GM18517 (cell line): ENCODE measurements at regions not wholly inside any gene's neighbourhood (a gene's known extent, or its start where the extent isn't known, plus 50 kb on each side); places are given as distances from the start of the nearest gene placed in this dataset.

ENCODE experiments used
- ATAC-seq: cut with Tn5 transposase; IDR thresholded peaks from one replicate; pipeline ENCODE4 v1.9.1; 2021; ENCODE audit warnings: mild to moderate bottlenecking, moderate library complexity; ENCODE audit not compliant: unreplicated experiment

DNA sequence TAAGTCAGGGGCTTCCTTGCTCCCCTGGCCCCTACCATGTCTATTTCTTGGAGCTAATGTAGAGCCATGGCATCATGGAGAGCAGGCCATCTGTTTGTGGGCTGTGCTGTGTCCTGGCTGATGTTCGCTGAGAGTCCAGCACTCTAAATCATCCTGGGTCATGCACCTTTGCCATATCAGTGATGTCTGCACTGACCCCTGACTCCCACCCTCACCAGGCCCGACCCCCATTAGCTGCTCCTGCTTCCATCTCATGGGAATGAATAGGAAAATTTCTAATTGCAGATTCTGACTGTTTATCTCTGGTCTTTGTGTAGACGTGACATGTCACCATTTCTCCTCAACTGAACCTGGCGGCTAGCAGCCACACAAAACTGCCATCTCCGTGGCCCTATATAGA, 236.9 kb downstream of the NSG2 start:
- no peak for ATAC-seq

DNA sequence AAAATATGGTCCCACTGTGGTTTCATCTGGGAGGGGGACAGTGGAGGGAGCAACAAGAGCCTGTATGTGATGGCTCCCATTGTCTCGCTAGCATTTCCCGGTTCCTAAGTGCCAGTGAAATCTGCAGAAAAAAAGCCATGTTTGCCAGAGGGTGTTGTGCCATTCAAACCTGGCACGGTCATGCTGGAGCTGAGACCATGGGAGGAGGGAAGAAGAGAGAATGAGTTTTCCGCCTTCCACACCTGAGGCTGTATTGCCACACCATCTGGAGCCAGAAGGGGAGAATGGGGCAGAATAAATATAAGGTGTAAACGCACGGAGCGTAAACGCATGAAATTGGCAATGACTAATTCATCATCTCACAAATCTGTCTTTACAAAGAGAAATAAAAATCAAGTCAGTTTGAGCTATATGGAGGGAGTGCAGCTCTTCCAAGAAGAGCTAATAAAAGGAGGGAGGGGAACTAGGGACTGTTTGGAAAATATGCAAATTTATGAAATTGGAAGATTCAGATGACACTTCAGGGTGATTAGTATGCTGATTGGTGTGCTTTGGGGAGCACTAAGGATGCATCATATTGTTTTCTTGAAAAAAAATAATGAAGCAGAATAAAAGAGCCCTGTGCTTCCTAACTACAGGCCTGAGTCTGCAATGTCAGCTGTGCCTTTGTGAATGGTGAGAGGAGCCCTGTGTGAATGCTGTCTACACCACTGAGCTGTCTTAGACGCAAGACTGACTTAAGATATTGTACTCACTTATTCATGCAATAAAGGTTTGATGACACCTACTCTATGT, 237.9 kb downstream of the NSG2 start:
- ATAC-seq = no peak

DNA sequence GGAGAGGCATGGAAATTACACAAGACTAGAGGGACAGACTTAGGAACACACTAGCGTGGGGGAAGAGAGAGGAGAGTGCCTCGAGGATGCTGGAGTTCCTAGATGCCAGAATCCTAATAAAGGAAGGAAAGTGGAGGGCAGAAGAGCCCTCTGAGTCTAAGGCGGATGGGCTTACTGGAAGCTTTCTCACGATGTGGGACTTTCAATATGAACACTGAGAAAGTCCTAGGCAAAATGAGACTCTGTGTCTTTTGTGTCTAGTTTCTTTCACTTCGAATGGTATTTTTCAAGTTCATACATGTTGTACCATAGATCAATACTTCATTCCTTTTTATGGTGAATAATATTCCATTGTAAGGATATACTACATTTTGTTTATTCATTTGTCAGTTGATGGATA, 239.4 kb downstream of the NSG2 start:
- no peak for ATAC-seq

DNA sequence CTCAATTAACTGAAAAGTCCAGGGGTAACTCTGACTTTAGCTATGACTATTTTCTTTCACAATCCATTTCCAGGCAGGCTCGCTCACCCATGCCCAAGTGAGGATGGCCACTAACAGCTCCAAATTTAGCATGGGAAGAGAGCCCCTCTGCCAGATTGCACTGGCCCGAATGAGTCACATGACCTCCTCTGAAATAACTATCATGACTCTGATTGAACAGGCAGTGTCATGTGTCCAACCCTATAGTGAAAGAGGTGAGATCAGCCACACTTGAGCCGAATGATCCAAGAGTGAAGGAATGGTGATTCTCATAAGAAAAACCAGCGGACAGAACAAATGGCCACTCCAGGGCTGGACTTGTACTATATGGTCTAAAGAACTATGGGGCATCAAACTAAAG, 242.3 kb downstream of the NSG2 start:
- no peak for ATAC-seq

DNA sequence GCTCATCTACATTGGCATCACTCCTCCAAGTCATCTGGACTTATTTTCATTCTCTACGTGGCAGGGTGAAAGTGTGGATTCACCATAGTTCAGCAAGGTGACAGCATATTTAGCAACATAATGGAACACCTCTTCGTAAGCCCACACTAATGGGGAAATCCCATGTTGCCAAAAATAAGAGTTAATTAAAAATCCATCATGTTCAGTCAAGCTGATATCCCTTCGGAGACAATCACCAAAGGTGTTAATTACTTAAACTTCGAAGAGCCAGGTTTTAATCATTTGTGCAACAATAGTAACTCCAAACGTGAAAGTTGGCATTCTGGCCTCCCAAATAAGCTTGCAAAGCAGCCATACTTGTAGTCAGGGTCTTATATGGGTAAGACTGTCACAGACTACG, 242.9 kb downstream of the NSG2 start:
- ATAC-seq = no peak

GRCh38 chr5:174291162-174291561, 245.7 kb downstream of the NSG2 start:
- no peak for ATAC-seq

DNA sequence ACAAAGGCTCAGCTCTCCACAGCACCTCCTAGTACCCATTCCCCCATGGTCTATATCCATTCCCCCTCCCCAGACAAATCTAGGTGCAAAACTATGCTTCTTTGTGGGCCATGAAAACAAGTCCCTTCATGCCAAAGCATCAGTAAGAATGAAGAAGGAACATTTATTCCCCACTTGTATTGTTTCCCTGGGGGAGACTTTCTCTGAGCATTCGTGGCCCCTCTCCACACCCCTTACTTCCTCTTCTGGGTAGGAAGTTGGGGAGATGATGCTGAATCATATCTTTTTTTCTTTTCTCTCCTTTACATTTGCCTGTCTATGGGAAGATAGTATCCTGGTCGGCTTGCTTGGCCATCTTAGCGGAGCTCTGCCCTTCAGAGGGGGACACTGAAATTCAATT, 246.8 kb downstream of the NSG2 start:
- no peak for ATAC-seq

- no peak for ATAC-seq
Observed at GRCh38 chr5:174293006-174293405, 247.5 kb downstream of the NSG2 start.

DNA sequence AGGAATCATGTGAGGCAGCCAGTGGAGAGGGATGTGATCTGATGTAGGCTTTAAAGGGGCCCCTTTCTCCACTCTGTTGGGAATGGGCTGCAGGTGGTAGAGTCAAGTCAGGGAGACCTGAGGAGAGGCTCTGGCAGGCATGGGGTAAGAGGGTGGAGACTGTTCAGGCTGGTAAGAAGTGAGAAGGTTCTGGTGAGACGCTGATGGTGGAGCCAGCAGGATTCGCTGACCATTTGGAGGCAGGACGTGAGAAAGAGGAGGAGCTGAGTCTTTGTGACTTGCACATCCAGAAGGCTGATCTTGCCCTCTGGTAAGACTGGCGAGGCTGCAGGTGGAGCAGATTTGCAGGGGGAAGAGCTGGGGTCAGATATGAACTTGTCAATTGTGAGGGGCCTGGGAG, 248.0 kb downstream of the NSG2 start:
- ATAC-seq = no peak

- no peak for ATAC-seq
Observed at GRCh38 chr5:174294891-174295620, 249.6 kb downstream of the NSG2 start.

GRCh38 chr5:174295702-174296436, 250.4 kb downstream of the NSG2 start:
- ATAC-seq = no peak

- no peak for ATAC-seq
Observed at GRCh38 chr5:174300118-174300940, 254.8 kb downstream of the NSG2 start.

- ATAC-seq = no peak
Observed at GRCh38 chr5:174300941-174301761, 255.6 kb downstream of the NSG2 start.

- ATAC-seq = no peak
Observed at GRCh38 chr5:174301848-174302625, 256.5 kb downstream of the NSG2 start.

GRCh38 chr5:174303035-174303434, 257.5 kb downstream of the NSG2 start:
- no peak for ATAC-seq

DNA sequence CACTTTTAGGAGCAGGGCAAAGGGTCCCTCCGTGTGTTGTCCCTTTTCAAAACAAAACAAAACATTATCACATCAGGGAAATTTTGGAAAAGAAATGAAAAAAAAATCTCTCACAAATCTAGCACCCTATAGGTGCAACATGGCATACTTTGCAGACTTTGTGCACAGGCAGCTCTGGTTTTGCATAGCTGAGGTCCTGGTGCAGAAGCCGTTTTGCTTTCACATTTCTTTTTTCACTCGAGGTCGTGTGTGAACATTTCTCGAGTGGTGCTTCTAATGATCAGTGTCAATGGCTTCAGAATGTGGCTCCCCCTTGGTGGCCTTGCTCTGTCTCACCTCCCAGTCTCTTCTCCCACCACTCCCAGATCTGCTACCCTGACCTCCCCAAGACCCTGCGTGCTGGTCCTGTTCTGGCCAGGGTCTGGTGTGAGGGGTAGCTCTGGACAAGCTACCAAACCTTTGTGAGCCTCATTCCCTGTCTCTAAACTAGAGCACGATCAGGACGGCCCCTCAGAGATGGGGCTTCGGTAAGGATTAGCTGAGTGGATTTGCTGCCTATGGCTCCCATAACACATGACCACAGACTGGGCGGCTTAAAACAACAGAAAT, 258.0 kb downstream of the NSG2 start:
- no peak for ATAC-seq

GRCh38 chr5:174305241-174305681, 259.8 kb downstream of the NSG2 start:
- ATAC-seq = no peak

GRCh38 chr5:174306345-174307030, 261.0 kb downstream of the NSG2 start:
- ATAC-seq = no peak
